Thyroid gland (tissue), 4 donors: ENCODE measurements at regions not wholly inside any gene's neighbourhood (a gene's known extent, or its start where the extent isn't known, plus 50 kb on each side); places are given as distances from the start of the nearest gene placed in this dataset.

ENCODE experiments used
- DNase-seq, 2 donors: peaks; one replicate each; pipeline ENCODE4 v3.0.0-alpha.2; 2019
- H3K27ac ChIP-seq, 3 donors: fragments of 200-600 bp; sonication (generic); 1 replicate in 2 of 3; 2 replicates in 1 of 3; pipeline ENCODE4 v1.5.1; 2016 to 2019; ENCODE audit warnings: mild to moderate bottlenecking in 1 of 3, moderate library complexity in 1 of 3
- H3K27me3 ChIP-seq: fragments of 200-600 bp; sonication (generic); one replicate; pipeline ENCODE4 v1.5.1; 2019
- H3K36me3 ChIP-seq, 2 donors: fragments of 200-600 bp; sonication (generic); one replicate each; pipeline ENCODE4 v1.5.1; 2016 to 2019
- H3K4me1 ChIP-seq, 2 donors: fragments of 200-600 bp; sonication (generic); one replicate each; pipeline ENCODE4 v1.5.1; 2017 to 2019
- H3K4me3 ChIP-seq, 3 donors: fragments of 200-600 bp; sonication (generic); replicated peaks in 1 of 3; 1 replicate in 2 of 3; 2 replicates in 1 of 3; pipeline ENCODE4 v1.5.1; 2016; ENCODE audit warnings: mild to moderate bottlenecking in 1 of 3
- H3K9me3 ChIP-seq: fragments of 200-600 bp; sonication (generic); one replicate; pipeline ENCODE4 v1.5.1; 2017
- CTCF ChIP-seq, 6 experiments: fragments of 200-600 bp in 3 of 6; fragments of 450-650 bp in 3 of 6; sonication (generic) in 3 of 6; IDR thresholded peaks; one replicate each; pipeline ENCODE4 v1.5.1; 2016 to 2019; ENCODE audit warnings: antibody characterized with exemption in 6 of 6, mild to moderate bottlenecking in 2 of 6, inconsistent platforms in 1 of 6, moderate library complexity in 1 of 6
- POLR2A ChIP-seq, 2 donors: fragments of 450-650 bp; IDR thresholded peaks; one replicate each; pipeline ENCODE4 v1.6.1; 2017; ENCODE audit warnings: antibody characterized with exemption in 2 of 2, mild to moderate bottlenecking in 2 of 2, moderate library complexity in 1 of 2
- WGBS, 2 donors: methylation state at CpG; one replicate each; pipeline ENCODE4 v1.1.5; 2017; 5-methylcytosine and 5-hydroxymethylcytosine counted together
- intact Hi-C: fragments of 100-400 bp; cut with DNase I; formaldehyde crosslinking; loops from one replicate; pipeline ENCODE4 v1.15.1; 2023

- no peaks in the 10 kb centered on the region for H3K27me3 ChIP-seq
- WGBS, 2 donors, result 75 to 76% methylated on average over 13 of the region's 13 CpGs
- no peak for TF ChIP-seq POLR2A (IDR thresholded peaks at IDR 0.05)
- no peak for TF ChIP-seq CTCF (IDR thresholded peaks at IDR 0.05)
- intact Hi-C loops, result no loop called here
- H3K9me3 ChIP-seq, result no peaks in the 10 kb centered on the region
- H3K4me3 ChIP-seq, result no peak overlapping the region
- H3K27ac ChIP-seq, result peak overlapping the region in 2 of 3 donors; percentile 15 to 36
- peaks cover 33 to 59% of the 10 kb centered on the region in 2 donors for H3K4me1 ChIP-seq
- no peaks in the 10 kb centered on the region for H3K36me3 ChIP-seq
- DNase-seq, result no peak
Observed at GRCh38 chr3:194265996-194266964, 84.8 kb downstream of the CPN2 start.

- Histone ChIP-seq H3K36me3 (no peaks in the 10 kb centered on the region), H3K4me1 (peaks cover 41 to 60% of the 10 kb centered on the region in 2 donors), H3K4me3 (no peak overlapping the region), H3K27me3 (no peaks in the 10 kb centered on the region), H3K27ac (no peak overlapping the region), H3K9me3 (no peaks in the 10 kb centered on the region)
- WGBS, 2 donors, result 77 to 88% methylated on average over 21 to 24 of the region's 26 CpGs
- intact Hi-C loops, result no loop called here
- no peak for TF ChIP-seq POLR2A (IDR thresholded peaks at IDR 0.05)
- no peak for DNase-seq
Observed at GRCh38 chr3:194267744-194268653, 83.1 kb downstream of the CPN2 start.

GRCh38 chr3:194268654-194269512 is 82.2 kb downstream of the CPN2 start:
- intact Hi-C loops, result no loop called here
- no peak for TF ChIP-seq CTCF (IDR thresholded peaks at IDR 0.05)
- TF ChIP-seq POLR2A (IDR thresholded peaks at IDR 0.05), result no peak
- no peak for DNase-seq
- peak overlapping the region; percentile 93 to 97 (median 96) for H3K27ac ChIP-seq
- no peaks in the 10 kb centered on the region for H3K9me3 ChIP-seq
- no peaks in the 10 kb centered on the region for H3K36me3 ChIP-seq
- WGBS, 2 donors, result 93 to 94% methylated on average over 11 to 12 of the region's 12 CpGs
- no peaks in the 10 kb centered on the region for H3K27me3 ChIP-seq
- no peak overlapping the region for H3K4me3 ChIP-seq
- peaks cover 41 to 60% of the 10 kb centered on the region in 2 donors for H3K4me1 ChIP-seq

- TF ChIP-seq POLR2A (IDR thresholded peaks at IDR 0.05) (no peak), CTCF (IDR thresholded peaks at IDR 0.05) (peak in 4 of 6 experiments; percentile 19 to 58 (median 44))
- intact Hi-C loops, result no loop called here
- peak; percentile 81 to 83 for DNase-seq
- Histone ChIP-seq H3K4me1 (peaks cover 41 to 60% of the 10 kb centered on the region in 2 donors), H3K9me3 (no peaks in the 10 kb centered on the region), H3K27me3 (no peaks in the 10 kb centered on the region), H3K36me3 (no peaks in the 10 kb centered on the region), H3K4me3 (no peak overlapping the region), H3K27ac (peak overlapping the region; percentile 93 to 97 (median 96))
- 19 to 28% methylated on average over 14 to 26 of the region's 29 CpGs for WGBS, 2 donors
Observed at GRCh38 chr3:194269610-194270145, 81.5 kb downstream of the CPN2 start.
